ENCODE measurements at regions not wholly inside any gene's neighbourhood (a gene's known extent, or its start where the extent isn't known, plus 50 kb on each side); places are given as distances from the start of the nearest gene placed in this dataset.

DNA sequence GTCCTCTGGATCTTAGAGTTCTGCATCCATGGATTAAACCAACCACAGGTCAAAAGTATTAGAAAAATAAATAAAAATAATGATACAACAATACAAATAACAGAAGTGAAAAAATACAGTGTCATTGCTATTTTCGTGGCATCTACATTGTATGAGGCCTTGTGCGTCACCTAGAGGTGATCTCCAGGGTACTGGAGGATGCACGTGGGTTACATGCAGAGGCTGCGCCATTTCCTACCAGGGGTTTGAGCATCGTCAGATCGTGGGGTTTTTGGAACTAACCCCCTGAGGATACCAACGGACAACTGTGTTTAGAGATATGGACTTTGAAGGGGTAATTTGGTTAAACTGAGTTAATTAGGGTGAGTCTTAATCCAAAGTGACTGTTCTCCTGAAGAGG lies 224.7 kb downstream of the ENGASE start:
- Histone ChIP-seq H3K4me1 (no peaks in the 10 kb centered on the region), H3K36me3 (no peaks in the 10 kb centered on the region), H3K9me3 (no peaks in the 10 kb centered on the region), H3K9ac (ENCODE audit: low read depth in 2 of 2, low read length in 2 of 2) (no peak overlapping the region), H3K27ac (no peak overlapping the region), H3K27me3 (no peaks in the 10 kb centered on the region), H3K4me3 (no peak overlapping the region)
- DNase-seq: no peak
- TF ChIP-seq, protein P1, sequence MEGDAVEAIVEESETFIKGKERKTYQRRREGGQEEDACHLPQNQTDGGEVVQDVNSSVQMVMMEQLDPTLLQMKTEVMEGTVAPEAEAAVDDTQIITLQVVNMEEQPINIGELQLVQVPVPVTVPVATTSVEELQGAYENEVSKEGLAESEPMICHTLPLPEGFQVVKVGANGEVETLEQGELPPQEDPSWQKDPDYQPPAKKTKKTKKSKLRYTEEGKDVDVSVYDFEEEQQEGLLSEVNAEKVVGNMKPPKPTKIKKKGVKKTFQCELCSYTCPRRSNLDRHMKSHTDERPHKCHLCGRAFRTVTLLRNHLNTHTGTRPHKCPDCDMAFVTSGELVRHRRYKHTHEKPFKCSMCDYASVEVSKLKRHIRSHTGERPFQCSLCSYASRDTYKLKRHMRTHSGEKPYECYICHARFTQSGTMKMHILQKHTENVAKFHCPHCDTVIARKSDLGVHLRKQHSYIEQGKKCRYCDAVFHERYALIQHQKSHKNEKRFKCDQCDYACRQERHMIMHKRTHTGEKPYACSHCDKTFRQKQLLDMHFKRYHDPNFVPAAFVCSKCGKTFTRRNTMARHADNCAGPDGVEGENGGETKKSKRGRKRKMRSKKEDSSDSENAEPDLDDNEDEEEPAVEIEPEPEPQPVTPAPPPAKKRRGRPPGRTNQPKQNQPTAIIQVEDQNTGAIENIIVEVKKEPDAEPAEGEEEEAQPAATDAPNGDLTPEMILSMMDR (IDR thresholded peaks at IDR 0.05): no peak
- intact Hi-C loops (cut with DNase I): no loop called here

DNA sequence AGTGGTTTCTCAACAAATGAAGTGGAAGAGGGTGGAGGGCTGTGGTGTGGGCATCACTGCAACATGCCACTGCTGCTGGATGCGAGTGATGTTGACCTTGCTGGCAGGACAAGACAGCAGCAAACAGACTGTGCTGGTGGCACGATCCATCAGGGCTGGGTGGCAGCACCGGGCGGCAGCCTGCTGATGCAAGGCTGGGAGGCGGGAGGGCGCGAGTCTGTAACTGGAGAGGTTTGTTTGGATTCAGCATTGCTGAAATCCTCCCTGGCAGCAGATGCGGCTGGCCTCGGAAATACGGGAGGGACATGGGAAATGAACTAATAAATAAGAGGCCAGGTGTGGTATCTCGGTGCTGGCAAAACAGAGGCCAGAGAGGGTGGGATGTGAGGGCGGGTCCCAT lies 224.2 kb downstream of the ENGASE start:
- Histone ChIP-seq H3K4me1 (no peaks in the 10 kb centered on the region), H3K36me3 (no peaks in the 10 kb centered on the region), H3K9me3 (no peaks in the 10 kb centered on the region), H3K27ac (no peak overlapping the region), H3K9ac (ENCODE audit: low read depth in 2 of 2, low read length in 2 of 2) (no peak overlapping the region), H3K27me3 (no peaks in the 10 kb centered on the region), H3K4me3 (no peak overlapping the region)
- TF ChIP-seq, protein P1 (IDR thresholded peaks at IDR 0.05): no peak
- no peak for DNase-seq
- intact Hi-C loops (cut with DNase I): no loop called here

DNA sequence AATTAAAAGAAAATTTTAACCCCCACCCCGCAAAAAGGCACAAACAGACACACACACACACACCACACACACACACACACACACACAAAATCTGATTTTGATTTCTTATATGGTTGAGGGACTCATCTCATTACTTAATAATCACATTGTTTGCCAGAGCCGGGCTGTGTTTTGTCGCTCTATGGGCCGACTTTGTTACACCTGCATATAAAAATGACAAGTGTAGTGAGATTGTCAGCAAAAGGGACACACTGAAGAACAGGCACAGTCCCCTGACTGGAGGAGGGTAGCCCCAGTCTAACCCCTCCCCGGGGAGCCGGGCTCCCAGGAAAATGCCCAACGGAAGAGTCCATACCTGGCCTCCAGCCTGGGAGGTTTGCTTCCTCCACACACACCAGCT lies 221.6 kb downstream of the ENGASE start:
- TF ChIP-seq, protein P1 (IDR thresholded peaks at IDR 0.05): no peak
- H3K27ac ChIP-seq: no peak overlapping the region
- no peaks in the 10 kb centered on the region for H3K27me3 ChIP-seq
- no peak overlapping the region for H3K4me3 ChIP-seq
- no peaks in the 10 kb centered on the region for H3K36me3 ChIP-seq
- DNase-seq: no peak
- H3K9ac ChIP-seq (ENCODE audit: low read depth in 2 of 2, low read length in 2 of 2): no peak overlapping the region
- intact Hi-C loops (cut with DNase I): no loop called here
- H3K9me3 ChIP-seq: no peaks in the 10 kb centered on the region
- H3K4me1 ChIP-seq: no peaks in the 10 kb centered on the region

DNA sequence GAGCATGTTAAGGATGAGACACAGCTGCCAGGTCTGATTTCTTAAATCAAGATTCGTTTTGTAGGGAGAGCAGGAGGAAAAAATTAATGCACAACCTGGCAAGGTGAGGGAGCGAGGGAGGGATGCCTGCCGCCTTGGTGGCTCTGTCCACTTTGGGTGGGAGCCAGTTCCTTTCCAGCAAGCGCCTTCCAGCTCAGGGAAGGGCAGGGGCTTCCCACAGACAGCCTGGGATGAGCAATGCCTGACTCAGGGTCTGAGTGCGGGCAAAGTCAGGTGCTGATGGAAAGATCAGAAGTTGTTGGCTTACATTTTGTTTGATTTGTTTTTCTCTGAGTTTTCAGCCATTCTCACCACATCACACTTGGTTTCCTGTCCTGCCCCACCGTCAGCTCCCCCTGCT lies 220.7 kb downstream of the ENGASE start:
- Histone ChIP-seq H3K4me3 (no peak overlapping the region), H3K9me3 (no peaks in the 10 kb centered on the region), H3K9ac (ENCODE audit: low read depth in 2 of 2, low read length in 2 of 2) (no peak overlapping the region), H3K27me3 (no peaks in the 10 kb centered on the region), H3K4me1 (no peaks in the 10 kb centered on the region), H3K36me3 (no peaks in the 10 kb centered on the region), H3K27ac (no peak overlapping the region)
- no peak for DNase-seq
- TF ChIP-seq, protein P1 (IDR thresholded peaks at IDR 0.05): no peak
- intact Hi-C loops (cut with DNase I): no loop called here

DNA sequence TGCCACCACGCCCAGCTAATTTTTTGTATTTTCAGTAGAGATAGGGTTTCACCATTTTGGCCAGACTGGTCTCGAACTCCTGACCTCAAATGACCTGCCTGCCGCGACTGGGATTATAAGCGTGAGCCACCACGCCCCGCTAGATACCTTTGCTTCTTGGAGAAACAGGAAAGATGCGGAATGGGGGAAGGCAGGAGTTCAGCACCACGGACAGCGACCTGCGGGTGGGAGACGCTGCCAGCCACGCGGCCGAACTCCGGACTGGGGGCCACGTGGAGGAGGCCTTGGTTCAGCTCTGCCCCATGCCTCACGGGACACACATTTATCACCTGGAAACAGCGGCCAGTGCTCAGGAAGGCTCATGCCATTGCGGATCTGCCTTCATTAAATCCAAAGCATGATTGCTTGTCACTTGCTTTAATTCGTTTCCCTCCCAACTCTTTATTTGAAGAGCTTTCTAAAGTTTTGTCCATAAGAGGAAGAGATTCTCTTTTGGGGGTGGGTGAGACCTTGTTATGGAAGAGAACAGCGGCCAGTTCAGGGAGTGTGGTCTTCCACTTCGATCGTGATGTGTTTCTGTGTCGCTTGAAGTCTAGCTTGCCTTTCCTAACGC lies 219.9 kb downstream of the ENGASE start:
- intact Hi-C loops (cut with DNase I): no loop called here
- no peak overlapping the region for H3K9ac ChIP-seq (ENCODE audit: low read depth in 2 of 2, low read length in 2 of 2)

More for the DNA sequence above, 219.9 kb downstream of the ENGASE start:
- no peaks in the 10 kb centered on the region for H3K27me3 ChIP-seq
- no peaks in the 10 kb centered on the region for H3K36me3 ChIP-seq
- H3K27ac ChIP-seq: no peak overlapping the region
- H3K9me3 ChIP-seq: no peaks in the 10 kb centered on the region
- no peaks in the 10 kb centered on the region for H3K4me1 ChIP-seq
- TF ChIP-seq, protein P1 (IDR thresholded peaks at IDR 0.05): no peak
- DNase-seq: peak; percentile 54
- no peak overlapping the region for H3K4me3 ChIP-seq
